ENCODE measurements at regions not wholly inside any gene's neighbourhood (a gene's known extent, or its start where the extent isn't known, plus 50 kb on each side); places are given as distances from the start of the nearest gene placed in this dataset.

GRCh38 chr3:174377096-174377495 is 482.0 kb upstream of the NAALADL2 start (continued):
- no peak for TF ChIP-seq TBL1XR1 (IDR thresholded peaks at IDR 0.05; ENCODE audit: low read depth, low read length)

GRCh38 chr3:174377684-174378083 is 481.4 kb upstream of the NAALADL2 start:
- Histone ChIP-seq H3K4me2 (ENCODE audit: control insufficient read depth, insufficient read depth) (no peak overlapping the region), H2AFZ (ENCODE audit: control insufficient read depth, low read depth, low read length) (no peak overlapping the region), H3K9me3 (replicated peaks; ENCODE audit: control insufficient read depth, insufficient read depth, low read length) (no peaks in the 10 kb centered on the region), H3K4me3 (no peak overlapping the region), H3K9ac (ENCODE audit: control insufficient read depth, insufficient read depth, low read length) (no peak overlapping the region), H3K27me3 (replicated peaks in 1 of 2; ENCODE audit: control insufficient read depth in 2 of 2, insufficient read depth in 2 of 2, low read length in 1 of 2) (no peaks in the 10 kb centered on the region), H3K27ac (ENCODE audit: control insufficient read depth, insufficient read depth) (no peak overlapping the region), H3K4me1 (ENCODE audit: control insufficient read depth, insufficient read depth, low read length) (no peaks in the 10 kb centered on the region), H3K36me3 (ENCODE audit: control insufficient read depth in 2 of 2, insufficient read depth in 2 of 2, low read length in 1 of 2) (no peaks in the 10 kb centered on the region), H3K79me2 (ENCODE audit: control insufficient read depth, insufficient read depth, low read length) (no peaks in the 10 kb centered on the region), H4K20me1 (ENCODE audit: control insufficient read depth, insufficient read depth) (no peaks in the 10 kb centered on the region)
- in situ Hi-C loops (cut with MboI) = no loop called here
- no TSS peak for BruUV-seq (replicated peaks)
- DNase-seq (ENCODE audit: low read depth, low spot score) (no peak), FAIRE-seq (no peak), ATAC-seq (no peak)
- POLR2A ChIA-PET = no interaction called here
- WGBS (ENCODE audit: insufficient coverage, insufficient replicate concordance, low lambda C conversion rate, missing lambda C conversion rate) = 62% methylated on average over 13 of the region's 13 CpGs
- no peak for TF ChIP-seq EGR1 (IDR thresholded peaks at IDR 0.05; ENCODE audit: borderline replicate concordance in 1 of 2, low read depth in 2 of 2, low read length in 2 of 2)
- TF ChIP-seq USF1 (IDR thresholded peaks at IDR 0.05; ENCODE audit: borderline replicate concordance, extremely low read length, insufficient read depth, low read depth, low read length) = no peak
- no peak for TF ChIP-seq STAT1 (conservative IDR thresholded peaks at IDR 0.05)
- TF ChIP-seq BCL11A (IDR thresholded peaks at IDR 0.05; ENCODE audit: low read depth, low read length) = no peak
- TF ChIP-seq JUNB (IDR thresholded peaks at IDR 0.05) = no peak
- no peak for TF ChIP-seq ZBED1 (IDR thresholded peaks at IDR 0.05; ENCODE audit: borderline replicate concordance)
- TF ChIP-seq CBX3 (IDR thresholded peaks at IDR 0.05; ENCODE audit: borderline replicate concordance, low read depth) = no peak
- no peak for TF ChIP-seq HDAC2 (IDR thresholded peaks at IDR 0.05)
- TF ChIP-seq PBX3 (IDR thresholded peaks at IDR 0.05; ENCODE audit: insufficient replicate concordance, low read depth, low read length) = no peak
- intact Hi-C loops (cut with micrococcal nuclease; ENCODE audit: unreplicated experiment) = no loop called here
- RAD21 ChIA-PET (ENCODE audit: unreplicated experiment) = no interaction called here
- SMC1A ChIA-PET (ENCODE audit: uncharacterized antibody, unreplicated experiment) = no interaction called here
- CTCF ChIA-PET = no interaction called here
